ENCODE measurements at regions not wholly inside any gene's neighbourhood (a gene's known extent, or its start where the extent isn't known, plus 50 kb on each side); places are given as distances from the start of the nearest gene placed in this dataset.

DNA sequence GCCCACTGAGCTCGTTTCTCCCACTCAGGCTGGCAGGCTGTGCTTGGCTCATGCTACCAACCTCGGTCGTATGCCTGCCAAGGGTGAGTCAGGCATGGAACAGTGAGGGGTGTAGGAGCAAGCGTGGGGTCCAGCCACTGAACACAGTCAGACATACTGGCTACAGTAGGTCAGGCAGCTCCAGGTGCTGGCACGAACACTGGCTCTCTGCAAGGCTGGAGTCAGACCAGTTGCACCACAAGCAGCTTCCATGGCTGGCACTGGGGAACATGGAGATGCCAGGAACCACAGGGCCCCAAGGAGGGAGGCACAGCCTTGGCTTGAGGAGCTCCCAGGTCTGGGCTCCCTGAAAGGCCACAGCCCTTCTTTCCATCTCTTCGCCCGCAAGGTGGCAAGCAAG lies 410.7 kb upstream of the KIRREL3 start:
- no peak for DNase-seq (ENCODE audit: low read depth)

DNA sequence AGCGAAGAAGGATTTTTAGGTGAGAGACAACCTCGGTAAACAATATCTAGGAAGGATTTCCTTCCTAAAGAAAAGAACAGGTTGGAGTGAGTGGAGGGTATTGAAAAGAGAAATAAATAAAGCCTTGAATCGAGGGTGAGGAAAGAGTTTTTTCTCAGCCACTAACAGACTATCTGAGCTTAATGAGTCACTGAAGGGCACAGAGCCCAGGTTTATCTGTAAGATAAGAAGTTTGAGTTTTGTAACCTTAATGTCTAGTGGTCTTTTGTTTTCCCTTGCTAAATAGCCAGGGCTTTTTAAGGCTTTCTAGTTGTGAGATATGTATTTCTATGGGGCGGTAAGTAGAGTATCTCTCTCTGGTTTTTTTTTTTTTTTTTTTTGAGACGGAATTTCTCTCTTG lies 394.5 kb upstream of the KIRREL3 start:
- DNase-seq (ENCODE audit: low read depth): no peak

DNA sequence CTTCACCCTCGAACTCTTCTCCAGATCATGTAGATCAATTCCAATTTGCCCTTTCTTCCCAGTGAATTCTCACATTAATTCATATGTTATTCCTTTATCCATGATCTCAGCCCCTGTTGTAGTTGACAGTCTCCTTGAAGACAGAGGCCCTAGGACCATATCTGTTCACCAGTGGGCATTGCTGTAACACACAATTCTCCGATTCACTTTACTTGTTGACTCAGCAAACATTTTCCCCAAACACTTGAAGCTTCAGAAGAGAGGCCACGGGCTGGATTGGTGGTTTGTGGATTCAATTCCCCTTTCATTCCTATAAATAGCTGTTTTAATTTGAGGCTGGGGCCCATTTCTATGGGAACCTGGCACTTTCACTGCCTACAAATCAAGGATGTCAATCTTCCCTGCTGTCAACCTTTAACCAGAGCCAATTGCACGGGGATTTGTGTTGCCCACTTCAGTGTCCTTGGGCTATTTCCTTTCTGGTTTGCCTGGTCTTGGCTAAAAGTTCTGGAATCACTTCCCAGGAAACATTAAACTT lies 393.0 kb upstream of the KIRREL3 start:
- no peak for DNase-seq (ENCODE audit: low read depth)

DNA sequence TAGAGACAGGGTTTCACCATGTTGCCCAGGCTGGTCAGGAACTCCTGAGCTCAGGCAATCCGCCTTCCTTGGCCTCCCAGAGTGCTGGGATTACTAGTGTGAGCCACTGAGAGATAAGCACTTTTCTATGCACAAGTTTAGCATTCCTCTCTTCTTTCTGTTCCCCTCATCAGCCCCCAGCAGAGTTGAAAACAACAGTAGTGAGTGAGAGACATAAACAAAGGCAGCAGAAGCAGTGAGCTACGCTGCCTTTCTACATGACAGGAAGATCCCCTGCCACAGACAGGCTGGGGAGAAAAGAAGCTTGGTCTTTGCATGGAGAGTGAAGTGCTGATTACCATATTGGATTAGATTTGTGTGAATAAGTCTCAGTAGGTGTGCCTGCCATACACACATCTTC lies 392.0 kb upstream of the KIRREL3 start:
- no peak for DNase-seq (ENCODE audit: low read depth)

DNA sequence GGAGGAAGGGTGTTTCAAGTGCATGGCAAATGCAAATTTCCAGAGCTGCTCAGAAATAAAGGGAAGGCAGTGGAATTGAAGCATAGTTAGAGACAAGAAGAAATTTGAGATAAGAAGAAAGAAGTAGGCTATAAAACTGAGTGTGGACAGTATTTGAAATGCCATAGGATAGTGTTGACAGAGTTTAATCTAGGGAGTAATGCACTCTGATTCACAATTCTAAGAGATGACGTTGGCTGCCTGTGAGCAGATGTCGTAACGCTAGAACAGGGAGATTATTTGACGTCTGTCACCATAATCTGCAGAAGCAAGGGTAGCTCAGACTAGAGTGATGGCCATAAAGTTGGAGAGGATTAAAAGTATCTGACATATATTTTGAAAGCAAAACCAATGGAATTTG lies 389.9 kb upstream of the KIRREL3 start:
- DNase-seq (ENCODE audit: low read depth): no peak

DNA sequence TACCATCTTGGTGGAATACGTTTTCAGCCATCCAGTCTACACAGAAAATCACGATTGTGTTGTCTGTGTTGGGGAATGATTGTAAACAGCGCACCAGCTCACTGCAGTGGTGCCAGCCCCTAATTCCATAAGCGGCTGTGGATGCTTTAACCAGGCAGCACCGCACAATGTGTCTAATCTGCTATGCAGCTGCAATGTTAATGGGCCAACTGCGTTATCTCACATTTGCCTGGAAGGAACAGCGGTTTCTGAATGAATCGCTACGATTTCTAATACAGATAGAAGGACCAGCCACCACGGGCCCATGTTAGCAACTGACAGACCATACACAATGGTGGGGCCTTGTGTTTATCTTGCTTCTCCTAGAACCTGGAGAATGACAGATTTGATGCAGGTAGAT lies 384.5 kb upstream of the KIRREL3 start:
- no peak for DNase-seq (ENCODE audit: low read depth)

DNA sequence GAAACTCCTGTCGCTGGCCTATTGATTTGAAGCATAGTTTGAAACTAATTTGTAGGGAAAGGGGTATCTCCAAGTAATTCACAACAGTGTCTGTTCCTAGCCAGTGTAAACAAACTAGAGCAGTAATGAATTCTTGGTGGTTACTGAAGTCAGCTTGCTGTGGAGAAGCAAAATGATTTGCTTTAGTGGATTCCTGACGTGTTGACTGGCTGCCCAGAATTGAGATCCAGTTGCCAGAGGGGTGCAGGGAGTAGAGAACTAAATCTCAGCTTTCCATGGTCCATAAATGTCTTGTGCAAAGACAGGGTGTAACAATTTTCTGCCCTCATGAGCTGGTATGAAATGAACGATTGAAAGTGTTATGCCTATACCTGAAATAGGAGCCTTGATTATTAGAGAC lies 382.5 kb upstream of the KIRREL3 start:
- DNase-seq (ENCODE audit: low read depth): no peak

DNA sequence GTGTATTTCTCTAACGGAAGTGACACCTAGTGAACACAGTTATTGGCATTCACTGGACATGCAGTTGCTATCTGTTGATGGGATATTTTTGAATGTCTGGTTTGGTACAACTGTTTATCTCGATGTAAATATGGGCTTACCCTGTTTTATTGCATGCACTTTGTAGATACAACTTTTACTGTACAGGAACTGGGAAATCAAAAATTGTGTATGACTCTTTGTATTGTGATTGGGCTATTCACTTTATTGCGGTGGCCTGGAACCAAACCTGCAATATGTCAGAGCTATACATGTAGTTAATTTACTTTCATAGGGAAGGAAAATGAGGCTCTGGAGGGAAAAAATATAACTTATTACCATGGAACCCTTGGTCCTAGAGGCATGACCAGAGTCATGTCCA lies 380.7 kb upstream of the KIRREL3 start:
- no peak for DNase-seq (ENCODE audit: low read depth)

DNA sequence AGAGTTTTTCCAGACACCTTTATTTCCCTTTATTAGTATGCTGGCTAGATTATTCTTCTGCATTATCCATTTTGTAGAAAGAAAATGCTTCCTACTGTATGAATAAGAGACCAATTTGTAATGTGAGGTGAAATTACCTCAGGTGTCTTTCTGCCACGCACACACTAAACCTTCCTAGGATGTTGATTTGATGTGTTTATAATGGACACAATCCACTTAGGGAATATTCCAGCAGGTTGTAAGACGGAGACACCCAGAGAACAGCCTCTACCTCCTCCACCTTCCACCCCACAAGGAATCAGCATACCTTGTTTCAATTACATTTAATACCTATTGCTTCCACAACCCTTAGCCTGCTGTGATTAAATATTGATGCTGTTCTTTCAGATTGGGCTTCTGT lies 379.1 kb upstream of the KIRREL3 start:
- no peak for DNase-seq (ENCODE audit: low read depth)

DNA sequence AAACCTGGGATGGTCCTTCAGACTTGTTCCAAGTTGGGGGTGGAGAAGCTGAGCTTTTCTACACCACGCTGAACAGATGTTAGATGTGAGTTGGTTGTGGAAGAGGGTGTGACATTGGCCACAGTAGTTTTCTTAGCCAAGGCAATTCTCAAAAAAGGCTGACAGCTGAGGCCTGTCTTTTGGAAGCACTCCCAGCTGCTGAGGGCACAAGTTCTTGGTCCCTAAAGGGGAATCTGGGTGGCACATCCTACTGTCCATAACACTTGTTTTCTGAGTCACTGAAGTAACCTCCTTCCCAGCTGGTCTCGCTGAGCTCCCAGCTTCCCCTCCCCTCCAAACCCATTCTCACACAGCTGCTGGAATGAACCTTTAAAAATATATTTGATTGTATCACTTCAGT lies 375.7 kb upstream of the KIRREL3 start:
- no peak for DNase-seq (ENCODE audit: low read depth)

DNA sequence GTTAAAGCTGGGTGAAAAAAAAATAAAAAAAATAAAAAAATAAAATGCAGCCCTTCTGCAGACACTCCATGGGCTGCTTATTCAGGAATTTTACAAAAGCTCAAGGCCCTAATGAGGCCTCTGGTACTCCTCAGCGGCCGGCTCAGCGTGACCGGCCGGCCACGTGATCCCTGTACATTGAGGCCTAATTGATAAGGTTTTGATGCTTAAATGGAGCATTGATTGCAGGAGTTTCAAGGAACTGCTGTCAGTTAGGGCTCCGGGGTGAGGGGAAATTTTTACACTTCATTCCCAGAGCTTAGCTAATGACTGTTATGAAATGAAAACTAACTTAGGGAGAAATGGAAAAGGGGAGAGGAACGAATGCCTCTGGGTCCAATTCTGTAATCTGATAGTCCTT lies 368.8 kb upstream of the KIRREL3 start:
- DNase-seq (ENCODE audit: low read depth): no peak

DNA sequence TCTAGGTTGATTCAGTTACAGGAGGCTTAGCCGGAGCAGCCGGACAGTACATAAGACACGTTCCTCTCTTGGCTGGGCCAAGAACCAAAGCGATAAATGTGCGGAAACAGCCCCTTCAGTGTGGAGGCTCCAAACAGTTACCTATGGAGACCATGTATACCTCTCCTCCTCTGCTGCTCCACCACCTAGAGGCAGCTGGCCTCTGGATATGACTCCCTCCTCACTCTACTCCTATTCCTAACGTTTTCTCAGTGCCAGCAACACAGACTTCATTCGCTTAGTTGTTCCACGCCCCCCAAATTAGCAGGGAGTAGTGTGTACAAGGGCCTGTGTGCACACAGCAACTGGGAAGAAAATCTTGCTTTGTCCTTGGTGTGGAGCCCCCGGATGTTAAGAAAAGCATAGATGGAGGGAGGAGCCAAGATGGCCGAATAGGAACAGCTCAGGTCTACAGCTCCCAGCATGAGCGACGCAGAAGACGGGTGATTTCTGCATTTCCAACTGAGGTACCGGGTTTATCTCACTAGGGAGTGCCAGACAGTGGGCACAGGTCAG lies 362.3 kb upstream of the KIRREL3 start:
- DNase-seq (ENCODE audit: low read depth): no peak

DNA sequence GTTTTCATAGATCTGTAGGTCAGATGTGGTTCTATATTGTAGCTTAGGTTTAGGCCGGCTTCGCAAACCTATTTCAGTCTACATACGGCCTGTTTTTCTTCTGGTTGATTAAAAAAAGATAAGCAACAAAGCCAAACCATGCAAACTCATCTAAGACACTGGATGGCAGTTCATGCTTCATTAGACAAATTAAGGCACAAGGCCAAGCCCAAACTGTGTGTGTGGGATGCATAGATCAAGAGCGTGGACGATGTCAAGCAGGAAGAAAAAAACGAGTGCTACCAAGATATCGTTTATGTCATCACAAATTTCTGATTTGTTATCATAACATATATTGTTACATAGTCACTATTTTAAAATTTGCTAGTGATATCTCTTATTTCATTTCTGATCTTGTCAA lies 357.6 kb upstream of the KIRREL3 start:
- DNase-seq (ENCODE audit: low read depth): no peak

DNA sequence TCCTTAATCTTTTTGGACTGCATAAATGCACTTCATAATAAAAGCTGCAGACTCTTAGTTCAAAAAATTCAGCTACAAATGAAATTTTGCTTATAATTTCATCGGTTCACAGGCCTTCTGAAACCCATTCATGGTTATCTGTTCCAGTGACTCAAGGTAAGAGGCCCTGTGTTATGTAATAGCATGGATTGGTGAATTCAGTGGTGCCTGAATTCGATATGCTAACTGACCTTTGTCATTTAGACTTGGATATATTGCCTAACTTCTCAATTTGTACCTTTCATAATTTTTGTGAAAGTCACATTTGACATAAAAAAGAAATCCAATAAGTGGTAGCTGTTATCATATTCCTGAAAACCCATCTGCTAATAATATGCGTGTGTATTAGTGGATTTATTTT lies 349.9 kb upstream of the KIRREL3 start:
- no peak for DNase-seq (ENCODE audit: low read depth)

DNA sequence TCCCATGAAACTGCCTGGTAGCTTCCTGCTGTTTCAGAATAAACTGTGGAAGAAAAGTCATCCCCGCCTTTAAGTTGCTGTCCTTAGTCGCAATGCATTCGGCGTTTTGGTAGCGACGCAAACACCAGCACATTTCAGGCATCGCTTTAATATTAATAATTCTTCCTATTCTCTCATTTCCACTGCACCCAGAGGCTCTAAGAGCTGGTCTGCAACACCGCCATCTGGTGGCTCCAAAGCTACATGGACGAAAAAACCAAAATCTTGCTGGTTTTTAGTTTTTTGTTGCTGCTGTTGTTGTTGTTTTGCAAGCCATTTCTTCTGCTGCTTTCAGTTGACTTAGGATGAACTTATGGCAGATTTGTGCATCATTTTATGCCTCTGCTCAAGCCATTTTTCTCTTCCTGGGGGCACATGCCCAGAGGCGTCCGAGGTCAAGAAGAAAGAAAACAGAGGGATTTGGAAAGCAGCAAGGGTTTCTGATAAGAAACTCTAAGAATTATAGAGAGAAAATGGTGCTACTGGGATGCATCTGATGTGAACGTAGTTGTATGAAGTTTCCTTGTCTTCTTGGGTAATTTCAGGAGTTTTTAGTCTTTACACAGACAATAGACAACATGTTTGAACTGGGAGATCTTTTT lies 345.4 kb upstream of the KIRREL3 start:
- DNase-seq (ENCODE audit: low read depth): peak; percentile 10

DNA sequence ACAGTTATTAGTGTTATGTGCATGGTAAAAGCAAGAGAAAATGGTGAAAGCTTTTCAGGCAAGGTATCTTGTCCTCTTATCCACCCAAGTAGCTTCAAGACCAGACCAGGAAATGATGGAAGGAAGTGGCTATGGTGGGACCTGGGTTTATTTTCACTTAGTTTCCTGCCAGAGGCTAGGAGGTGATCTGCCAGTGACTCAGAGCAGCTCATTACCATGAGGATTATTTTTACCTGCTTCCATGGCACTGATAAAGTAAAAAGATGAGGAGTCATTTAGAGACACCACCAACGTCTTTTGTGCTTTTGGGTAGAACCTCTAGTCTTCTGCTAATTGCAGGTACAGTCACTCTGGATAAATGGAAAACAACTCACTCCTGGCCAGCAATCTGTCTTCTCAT lies 339.9 kb upstream of the KIRREL3 start:
- DNase-seq (ENCODE audit: low read depth): no peak

DNA sequence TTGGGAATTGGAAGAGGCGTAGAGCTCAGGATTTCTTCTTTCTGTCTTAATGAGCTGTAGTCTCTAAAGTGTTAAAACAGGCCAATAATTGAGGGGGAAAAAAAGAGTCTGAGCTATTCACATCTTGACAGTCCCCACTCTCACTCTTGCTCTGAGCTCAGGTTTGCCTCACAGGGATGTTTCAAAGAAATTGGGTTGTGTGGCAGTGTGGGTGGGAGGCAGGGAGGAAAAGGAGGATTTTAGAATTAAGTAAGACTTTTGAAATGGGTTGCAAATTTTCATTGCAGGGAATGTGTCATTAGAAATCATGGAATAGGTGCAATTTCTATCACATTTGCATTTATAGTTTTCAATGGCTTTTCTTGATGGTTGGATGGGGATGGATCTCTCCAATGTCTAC lies 338.8 kb upstream of the KIRREL3 start:
- no peak for DNase-seq (ENCODE audit: low read depth)

DNA sequence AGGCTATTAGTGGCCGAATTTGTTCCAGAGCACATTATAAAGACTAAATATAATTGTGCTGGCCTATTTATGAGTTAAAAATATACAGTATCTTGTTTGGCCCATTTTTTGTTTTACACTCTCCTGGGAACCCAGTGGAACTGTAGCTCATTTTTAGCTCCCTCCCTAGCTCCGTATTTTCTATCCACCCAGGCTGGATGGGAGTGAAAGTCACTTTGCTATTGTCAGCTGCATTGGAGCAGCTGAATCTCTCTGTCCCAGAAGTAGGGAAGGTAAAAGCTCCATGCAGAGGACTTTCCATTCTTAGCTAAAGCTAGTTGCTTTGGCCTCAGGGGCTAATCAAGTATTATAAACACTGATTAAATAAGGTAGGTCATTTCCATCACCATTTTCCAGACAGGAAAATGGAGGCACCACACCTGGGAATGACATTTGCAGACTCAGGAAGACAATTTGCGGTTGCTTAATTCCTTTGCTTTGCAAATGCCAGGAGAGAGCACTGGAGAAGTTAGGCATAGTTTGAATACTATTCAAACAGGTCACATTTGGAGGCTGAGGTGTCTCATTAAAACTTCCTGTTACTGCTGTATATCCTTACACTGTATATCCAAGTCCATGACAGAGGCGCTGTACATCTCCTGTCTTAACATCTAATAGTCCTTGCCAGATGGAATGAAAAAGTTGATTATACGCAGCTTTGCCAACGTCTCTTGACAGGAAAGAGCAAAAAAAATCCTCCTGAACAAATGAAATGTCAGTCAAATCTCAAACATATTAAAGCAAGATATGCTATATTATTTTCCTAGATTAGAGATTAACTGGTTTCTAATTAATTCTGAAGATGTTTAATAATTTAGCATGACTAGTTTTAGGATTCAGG lies 338.1 kb upstream of the KIRREL3 start:
- no peak for DNase-seq (ENCODE audit: low read depth)

DNA sequence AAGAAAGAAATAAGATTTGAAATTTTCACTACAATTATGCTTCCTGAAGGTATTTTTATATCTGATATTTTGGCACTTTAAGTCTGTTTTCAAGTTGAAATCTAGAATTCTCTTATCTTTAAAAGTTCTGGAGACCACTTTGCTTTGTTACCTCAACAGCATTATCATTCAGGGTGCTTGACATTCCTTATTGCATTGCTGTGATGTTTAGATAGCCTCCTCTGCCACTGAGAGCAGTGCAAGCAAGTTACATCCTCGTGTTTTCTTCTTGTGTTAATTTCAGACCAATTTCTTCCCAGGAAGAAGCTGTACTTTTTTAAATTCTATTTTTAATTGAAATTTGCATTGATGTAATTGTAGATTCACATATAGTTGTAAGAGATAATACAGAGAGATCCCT lies 333.9 kb upstream of the KIRREL3 start:
- no peak for DNase-seq (ENCODE audit: low read depth)

DNA sequence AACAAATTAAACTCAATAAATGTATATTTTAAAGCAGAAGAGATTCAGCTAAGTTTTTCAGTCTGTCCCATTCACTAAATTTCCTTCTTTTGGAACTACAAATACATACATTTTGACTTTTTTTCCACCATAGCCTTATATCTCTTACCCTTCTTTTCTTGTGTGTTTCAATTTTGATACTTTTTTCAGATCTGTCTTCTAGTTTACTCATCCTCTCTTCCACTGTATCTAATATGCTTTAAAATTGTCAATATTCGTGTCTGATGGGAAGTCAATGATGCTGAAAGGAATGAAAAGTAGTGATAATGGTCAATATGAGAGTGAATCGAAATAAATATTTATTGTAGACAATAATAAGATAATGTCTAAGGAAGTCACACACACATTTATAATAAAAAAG lies 332.3 kb upstream of the KIRREL3 start:
- DNase-seq (ENCODE audit: low read depth): no peak

DNA sequence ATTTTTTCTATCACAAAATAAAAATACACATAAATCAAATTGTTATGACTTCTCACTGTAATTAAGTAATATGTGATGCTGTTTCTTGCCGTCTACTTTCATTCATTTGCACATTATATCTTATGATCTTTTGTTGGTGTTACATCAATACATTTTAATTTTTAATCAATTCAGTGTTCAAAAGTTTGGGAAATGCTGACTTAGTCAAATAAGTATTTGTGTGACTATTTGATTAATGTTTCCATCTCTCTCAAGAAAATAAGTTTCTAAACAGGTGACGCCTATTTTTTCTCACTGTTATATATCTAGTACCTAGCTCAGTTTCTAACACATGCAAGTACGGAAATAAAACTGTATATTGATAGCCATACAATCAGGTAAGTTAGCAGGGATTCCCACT lies 329.5 kb upstream of the KIRREL3 start:
- DNase-seq (ENCODE audit: low read depth): no peak

DNA sequence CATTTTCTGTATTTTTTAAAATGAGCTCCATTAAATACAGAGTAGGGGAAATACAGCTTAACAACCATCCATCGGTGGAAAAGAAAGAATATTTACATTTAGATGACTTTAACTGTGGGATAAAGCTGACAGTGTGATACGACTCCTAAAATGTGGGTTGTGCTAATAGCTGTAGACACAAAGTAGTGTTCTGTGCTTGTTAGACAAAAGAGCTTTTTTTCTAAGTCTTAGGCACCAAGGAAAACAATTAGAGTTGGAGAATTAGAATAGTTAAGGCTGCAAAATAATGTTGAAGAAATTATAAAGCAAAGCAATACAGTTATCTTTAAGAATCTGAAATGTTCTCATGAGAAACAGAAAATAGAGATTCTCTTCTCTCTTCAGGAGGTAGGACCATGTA lies 307.7 kb upstream of the KIRREL3 start:
- DNase-seq (ENCODE audit: low read depth): no peak

DNA sequence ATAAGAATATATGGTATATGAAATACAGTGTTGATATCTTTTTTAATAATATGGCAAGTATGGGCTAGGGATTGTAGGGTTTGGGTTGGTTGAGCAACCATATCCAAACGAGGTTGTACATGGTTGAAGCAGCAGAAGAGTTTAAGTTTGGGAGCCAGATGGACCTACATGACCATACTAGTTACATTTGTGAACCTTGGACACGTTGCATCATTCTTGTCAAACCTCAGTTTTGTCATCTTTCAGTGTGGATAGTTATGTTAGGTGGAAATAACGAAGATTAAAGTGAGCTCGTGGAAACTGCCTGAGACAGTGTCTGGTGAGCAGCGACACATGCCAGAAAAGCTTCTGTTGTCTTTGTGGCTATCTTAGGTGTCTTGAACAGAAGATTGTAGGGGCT lies 307.1 kb upstream of the KIRREL3 start:
- DNase-seq (ENCODE audit: low read depth): no peak
